ENCODE measurements at regions not wholly inside any gene's neighbourhood (a gene's known extent, or its start where the extent isn't known, plus 50 kb on each side); places are given as distances from the start of the nearest gene placed in this dataset.

GRCh38 chr4:125135652-125136051 lies 179.1 kb upstream of the FAT4 start:
- no peak for DNase-seq

- no peak for DNase-seq
Measured at GRCh38 chr4:125132729-125133128, 182.0 kb upstream of the FAT4 start.

GRCh38 chr4:125131891-125132680 lies 182.7 kb upstream of the FAT4 start:
- no peak for DNase-seq

- DNase-seq = no peak
Measured at GRCh38 chr4:125125276-125125675, 189.5 kb upstream of the FAT4 start.

- DNase-seq = no peak
Measured at GRCh38 chr4:125123570-125124109, 191.1 kb upstream of the FAT4 start.

- DNase-seq = no peak
Measured at GRCh38 chr4:125121581-125121980, 193.2 kb upstream of the FAT4 start.

GRCh38 chr4:125116431-125116830 lies 198.3 kb upstream of the FAT4 start:
- no peak for DNase-seq

- DNase-seq = no peak
Measured at GRCh38 chr4:125115941-125116340, 198.8 kb upstream of the FAT4 start.

- no peak for DNase-seq
Measured at GRCh38 chr4:125115476-125115875, 199.3 kb upstream of the FAT4 start.

GRCh38 chr4:125112536-125112935 lies 202.2 kb upstream of the FAT4 start:
- no peak for DNase-seq

GRCh38 chr4:125111323-125111722 lies 203.4 kb upstream of the FAT4 start:
- DNase-seq = no peak

GRCh38 chr4:125105561-125105960 lies 209.2 kb upstream of the FAT4 start:
- DNase-seq = no peak

- no peak for DNase-seq
Measured at GRCh38 chr4:125104616-125105015, 210.1 kb upstream of the FAT4 start.

GRCh38 chr4:125101719-125102118 lies 213.0 kb upstream of the FAT4 start:
- DNase-seq = no peak

- DNase-seq = no peak
Measured at GRCh38 chr4:125097729-125098128, 217.0 kb upstream of the FAT4 start.

- DNase-seq = no peak
Measured at GRCh38 chr4:125096662-125097061, 218.1 kb upstream of the FAT4 start.

- no peak for DNase-seq
Measured at GRCh38 chr4:125091541-125091940, 223.2 kb upstream of the FAT4 start.

GRCh38 chr4:125091101-125091500 lies 223.7 kb upstream of the FAT4 start:
- no peak for DNase-seq

GRCh38 chr4:125084608-125085007 lies 230.1 kb upstream of the FAT4 start:
- no peak for DNase-seq

GRCh38 chr4:125082729-125083417 lies 231.9 kb upstream of the FAT4 start:
- no peak for DNase-seq

GRCh38 chr4:125072269-125072668 lies 242.5 kb upstream of the FAT4 start:
- DNase-seq = no peak

GRCh38 chr4:125070861-125071260 lies 243.9 kb upstream of the FAT4 start:
- no peak for DNase-seq

- DNase-seq = no peak
Measured at GRCh38 chr4:125062115-125063050, 252.4 kb upstream of the FAT4 start.

Measured in activated CD4-positive, alpha-beta T cell treated with anti-CD3 and anti-CD28 coated beads, Interleukin-2, Interleukin-6, amounts not matched to agents 100 ng/mL and 50 ng/mL, durations not matched to agents 16 hours and 8 hours (primary cell).